GM12891 (cell line): ENCODE measurements at regions not wholly inside any gene's neighbourhood (a gene's known extent, or its start where the extent isn't known, plus 50 kb on each side); places are given as distances from the start of the nearest gene placed in this dataset.
A peak's percentile ranks its signal among the peaks of the same experiment; 100 is the strongest.

Source experiments
- DNase-seq: peaks from one replicate; pipeline ENCODE4 v3.0.0; 2011; ENCODE audit warnings: low spot score; ENCODE audit not compliant: insufficient read length
- FAIRE-seq: peaks from 2 replicates; lab custom pipeline; 2011; peaks lifted over from hg19 to GRCh38; lab: Jason Lieb, UNC
- PAX5 ChIP-seq: IDR thresholded peaks from 2 replicates; pipeline ENCODE4 v1.6.1; 2011; ENCODE audit warnings: low read length, moderate library complexity, mild to moderate bottlenecking; ENCODE audit not compliant: insufficient read depth, severe bottlenecking
- POLR2A ChIP-seq: IDR thresholded peaks from 2 replicates; pipeline ENCODE4 v1.6.1; 2011; ENCODE audit warnings: low read depth, low read length, control low read depth
- POLR2AphosphoS5 ChIP-seq: IDR thresholded peaks from 2 replicates; pipeline ENCODE4 v1.6.1; 2011; ENCODE audit warnings: low read depth, low read length, control low read depth
- POU2F2 ChIP-seq: IDR thresholded peaks from 2 replicates; pipeline ENCODE4 v1.6.1; 2011; ENCODE audit warnings: low read depth, mild to moderate bottlenecking, control low read depth, low read length, moderate library complexity
- SPI1 ChIP-seq: IDR thresholded peaks from 2 replicates; pipeline ENCODE4 v1.6.1; 2011; ENCODE audit warnings: low read depth, low read length, control low read depth
- TAF1 ChIP-seq: IDR thresholded peaks from 2 replicates; pipeline ENCODE4 v1.6.1; 2011; ENCODE audit warnings: low read depth, low read length, control low read depth

- FAIRE-seq (no peak), DNase-seq (no peak)
Measured at GRCh38 chr6:41448256-41448655, 97.9 kb upstream of the FOXP4 start.

DNA sequence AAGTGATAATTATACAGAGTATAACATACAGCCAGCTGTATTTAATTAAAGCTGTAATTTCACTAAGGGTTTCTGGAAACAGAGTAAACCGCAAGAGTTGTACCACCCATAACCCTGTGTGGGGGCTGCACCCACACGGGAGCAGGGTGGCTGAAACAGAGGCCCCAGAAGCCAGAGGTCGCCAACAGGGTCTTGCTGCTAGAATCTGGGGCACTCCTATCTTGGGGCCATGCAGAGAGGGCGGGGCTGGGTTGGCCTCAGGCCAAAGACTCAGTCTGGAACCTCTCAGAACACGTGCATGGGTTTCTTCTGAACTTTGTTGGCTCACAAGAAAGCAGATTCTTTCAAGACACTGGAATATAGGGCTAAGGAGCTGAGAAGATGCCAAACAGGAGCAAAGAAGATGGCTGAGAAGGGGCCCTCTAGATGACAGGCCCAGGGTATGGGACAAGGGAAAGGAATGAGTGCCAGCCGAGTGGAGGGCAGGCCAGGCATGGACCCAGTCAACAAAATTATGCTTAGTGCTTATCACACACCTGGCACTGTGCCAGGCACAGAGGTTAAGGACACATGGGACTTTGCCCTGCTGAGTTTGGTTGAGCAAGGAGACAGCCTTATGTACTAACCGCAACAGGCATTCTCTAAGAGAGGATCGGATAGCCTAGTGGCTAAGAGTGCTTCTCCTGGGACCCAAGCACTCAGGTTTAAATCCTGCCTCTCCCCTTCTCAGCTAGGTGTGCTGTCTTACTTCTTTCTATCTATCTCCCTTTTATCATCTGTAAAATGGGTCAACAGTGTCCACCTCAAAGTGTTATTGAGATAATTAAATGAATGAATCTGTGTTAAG, 96.6 kb upstream of the FOXP4 start:
- FAIRE-seq (no peak), DNase-seq (no peak)
- TF ChIP-seq POLR2AphosphoS5, result no peak
- no peak for TF ChIP-seq PAX5
- no peak for TF ChIP-seq POLR2A

More at GRCh38 chr6:41448256-41448655, 97.9 kb upstream of the FOXP4 start:
- TF ChIP-seq POLR2A, result no peak
- no peak for TF ChIP-seq POLR2AphosphoS5
- TF ChIP-seq PAX5, result no peak
- no peak for TF ChIP-seq TAF1
- no peak for TF ChIP-seq SPI1
- no peak for TF ChIP-seq POU2F2

DNA sequence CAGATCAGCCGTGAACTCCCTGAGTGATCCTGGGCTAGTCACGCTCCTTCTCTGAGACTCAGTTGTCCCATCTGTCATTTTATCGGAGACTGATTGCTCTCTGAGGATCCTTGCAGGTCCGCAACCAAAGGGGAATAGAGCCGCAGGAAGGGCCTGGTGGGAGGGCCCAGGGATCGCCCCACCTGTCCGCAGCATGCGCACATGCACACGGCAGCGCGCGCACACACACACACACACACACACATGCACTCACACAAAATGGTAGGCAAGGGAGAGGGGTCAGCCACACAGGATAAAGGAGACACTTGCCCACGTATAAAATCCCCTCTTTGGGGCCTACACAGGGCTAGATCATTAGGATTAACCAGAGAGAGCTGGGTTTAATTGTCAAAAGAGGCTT, 95.6 kb upstream of the FOXP4 start:
- no peak for FAIRE-seq
- no peak for TF ChIP-seq POU2F2
- TF ChIP-seq POLR2A, result no peak
- no peak for TF ChIP-seq POLR2AphosphoS5
- TF ChIP-seq SPI1, result no peak
- TF ChIP-seq PAX5, result no peak
- no peak for TF ChIP-seq TAF1

GRCh38 chr6:41451039-41451438, 95.1 kb upstream of the FOXP4 start:
- DNase-seq (no peak), FAIRE-seq (no peak)
- TF ChIP-seq POLR2A, result no peak
- no peak for TF ChIP-seq TAF1
- no peak for TF ChIP-seq POLR2AphosphoS5
- TF ChIP-seq SPI1, result no peak
- no peak for TF ChIP-seq PAX5
- TF ChIP-seq POU2F2, result no peak

More for the DNA sequence above, 95.6 kb upstream of the FOXP4 start:
- no peak for DNase-seq

GRCh38 chr6:41451515-41452163, 94.5 kb upstream of the FOXP4 start:
- FAIRE-seq (no peak), DNase-seq (no peak)
- TF ChIP-seq POU2F2 (no peak), POLR2AphosphoS5 (no peak), SPI1 (no peak), TAF1 (no peak), PAX5 (no peak), POLR2A (no peak)

- TF ChIP-seq POLR2A (no peak), SPI1 (no peak), PAX5 (no peak), TAF1 (no peak), POLR2AphosphoS5 (no peak), POU2F2 (no peak)
- FAIRE-seq (no peak), DNase-seq (no peak)
Measured at GRCh38 chr6:41452763-41453162, 93.4 kb upstream of the FOXP4 start.

DNA sequence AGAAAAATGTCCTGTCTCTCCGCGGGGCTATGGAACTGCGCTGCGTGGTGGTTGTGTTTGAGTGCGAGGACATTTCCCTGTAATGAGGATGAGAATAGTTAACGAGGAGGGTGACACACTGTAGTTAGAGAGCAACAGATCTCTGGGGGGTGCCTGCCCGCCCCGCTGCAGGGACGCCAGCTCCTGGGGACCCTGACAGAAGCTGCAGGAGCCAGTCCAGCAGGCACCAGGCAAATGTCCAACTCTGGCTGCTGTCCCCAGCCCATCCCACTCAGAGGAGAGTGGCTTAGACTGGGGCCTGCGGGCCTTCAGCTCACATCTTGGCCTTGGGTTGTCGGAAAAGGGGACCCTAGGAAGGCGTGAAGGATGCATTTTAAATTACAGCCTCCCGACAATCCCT, 92.9 kb upstream of the FOXP4 start:
- TF ChIP-seq POU2F2, result no peak
- TF ChIP-seq POLR2A, result no peak
- no peak for TF ChIP-seq TAF1
- TF ChIP-seq SPI1, result no peak
- no peak for DNase-seq
- no peak for FAIRE-seq

DNA sequence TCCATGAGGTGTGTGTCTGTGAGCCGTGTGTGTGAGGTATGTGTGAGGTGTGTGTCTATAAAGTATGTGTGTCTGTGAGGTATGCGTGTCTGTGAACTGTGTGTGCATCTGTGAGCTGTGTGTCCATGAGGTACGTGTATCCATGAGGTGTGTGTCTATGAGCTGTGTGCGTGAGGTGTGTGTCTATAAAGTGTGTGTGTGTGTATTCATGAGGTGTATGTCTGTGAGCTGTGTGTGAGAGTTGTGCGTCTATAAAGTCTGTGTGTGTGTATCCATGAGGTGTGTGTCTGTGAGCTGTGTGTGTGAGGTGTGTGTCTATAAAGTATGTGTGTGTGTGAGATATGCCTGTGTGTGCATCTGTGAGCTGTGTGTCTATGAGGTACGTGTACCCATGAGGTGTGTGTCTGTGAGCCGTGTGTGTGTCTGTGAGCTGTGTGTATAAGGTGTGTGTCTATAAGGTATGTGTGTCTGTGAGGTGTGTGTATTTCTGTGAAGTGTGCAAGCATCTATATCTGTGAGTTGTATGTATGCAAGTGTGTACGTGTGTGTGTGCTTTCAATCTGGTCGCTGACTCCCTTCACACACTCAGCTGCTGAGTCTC, 91.9 kb upstream of the FOXP4 start:
- FAIRE-seq, result peak; percentile 13
- no peak for TF ChIP-seq PAX5
- TF ChIP-seq TAF1, result no peak
- TF ChIP-seq POLR2AphosphoS5, result no peak
- no peak for TF ChIP-seq POLR2A
- TF ChIP-seq SPI1, result no peak
- TF ChIP-seq POU2F2, result no peak
- DNase-seq, result no peak

DNA sequence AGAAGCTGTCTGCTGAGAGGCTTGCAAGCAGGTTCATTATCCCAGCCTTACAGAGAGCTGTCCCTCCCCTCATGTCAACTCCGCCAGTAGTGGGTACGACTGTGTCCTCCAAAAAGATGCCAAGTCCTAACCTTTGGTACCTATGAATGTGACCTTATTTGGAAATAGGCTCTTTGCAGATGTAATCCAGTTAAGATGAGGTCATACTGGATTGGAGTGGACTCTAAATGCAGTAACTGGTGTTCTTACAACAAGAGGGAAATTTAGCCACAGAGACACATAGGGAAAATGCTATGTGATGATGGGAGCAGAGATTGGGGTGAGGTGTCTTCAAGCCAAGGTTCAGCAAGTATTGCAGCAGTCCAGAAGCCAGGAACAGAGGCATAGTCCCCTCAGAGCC, 90.8 kb upstream of the FOXP4 start:
- no peak for FAIRE-seq
- DNase-seq, result no peak
- no peak for TF ChIP-seq POLR2AphosphoS5
- TF ChIP-seq TAF1, result no peak
- TF ChIP-seq SPI1, result no peak
- TF ChIP-seq POU2F2, result no peak
- no peak for TF ChIP-seq POLR2A
- TF ChIP-seq PAX5, result no peak
